Mammary epithelial cell (primary cell): ENCODE measurements at regions not wholly inside any gene's neighbourhood (a gene's known extent, or its start where the extent isn't known, plus 50 kb on each side); places are given as distances from the start of the nearest gene placed in this dataset.

Experiments used
- EZH2 ChIP-seq: IDR thresholded peaks from 2 replicates; pipeline ENCODE4 v1.6.1; 2012; ENCODE audit warnings: low read length, inconsistent platforms, borderline replicate concordance
- TF ChIP-seq, protein P1 (sequence below), 2 donors: IDR thresholded peaks in 1 of 2; conservative IDR thresholded peaks in 1 of 2; 2 replicates each; pipeline ENCODE4 v1.5.1; 2011 to 2012; ENCODE audit warnings: inconsistent platforms in 2 of 2, low read length in 2 of 2, mild to moderate bottlenecking in 2 of 2, control low read depth in 1 of 2, low read depth in 1 of 2; ENCODE audit not compliant: insufficient read depth in 1 of 2; ENCODE audit errors: extremely low read depth in 1 of 2

DNA sequence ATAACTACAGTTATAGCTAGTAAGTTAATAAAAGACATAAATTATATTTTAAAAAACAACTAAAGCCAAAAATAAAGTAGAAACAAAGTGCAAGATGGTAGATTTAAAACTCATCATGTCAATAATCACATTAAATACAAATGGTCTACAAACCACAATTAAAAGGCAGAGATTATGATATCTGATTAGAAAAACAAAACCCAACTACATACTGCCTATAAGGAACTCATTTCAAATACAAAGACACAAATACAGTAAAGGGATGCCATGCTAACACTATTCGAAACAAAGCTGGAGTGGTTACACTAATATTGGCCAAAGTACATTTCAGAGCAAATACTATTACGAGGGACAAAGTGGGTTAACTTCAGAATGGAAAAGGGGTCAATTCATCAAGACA lies 426.5 kb downstream of the SHQ1 start:
- TF ChIP-seq, protein P1, sequence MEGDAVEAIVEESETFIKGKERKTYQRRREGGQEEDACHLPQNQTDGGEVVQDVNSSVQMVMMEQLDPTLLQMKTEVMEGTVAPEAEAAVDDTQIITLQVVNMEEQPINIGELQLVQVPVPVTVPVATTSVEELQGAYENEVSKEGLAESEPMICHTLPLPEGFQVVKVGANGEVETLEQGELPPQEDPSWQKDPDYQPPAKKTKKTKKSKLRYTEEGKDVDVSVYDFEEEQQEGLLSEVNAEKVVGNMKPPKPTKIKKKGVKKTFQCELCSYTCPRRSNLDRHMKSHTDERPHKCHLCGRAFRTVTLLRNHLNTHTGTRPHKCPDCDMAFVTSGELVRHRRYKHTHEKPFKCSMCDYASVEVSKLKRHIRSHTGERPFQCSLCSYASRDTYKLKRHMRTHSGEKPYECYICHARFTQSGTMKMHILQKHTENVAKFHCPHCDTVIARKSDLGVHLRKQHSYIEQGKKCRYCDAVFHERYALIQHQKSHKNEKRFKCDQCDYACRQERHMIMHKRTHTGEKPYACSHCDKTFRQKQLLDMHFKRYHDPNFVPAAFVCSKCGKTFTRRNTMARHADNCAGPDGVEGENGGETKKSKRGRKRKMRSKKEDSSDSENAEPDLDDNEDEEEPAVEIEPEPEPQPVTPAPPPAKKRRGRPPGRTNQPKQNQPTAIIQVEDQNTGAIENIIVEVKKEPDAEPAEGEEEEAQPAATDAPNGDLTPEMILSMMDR (conservative IDR thresholded peaks at IDR 0.05 in 1 of 2, IDR thresholded peaks at IDR 0.05 in 1 of 2; ENCODE audit: extremely low read depth in 1 of 2, insufficient read depth in 1 of 2, low read depth in 1 of 2, low read length in 2 of 2): no peak
- TF ChIP-seq EZH2: no peak
